GM19455 (cell line): ENCODE measurements at regions not wholly inside any gene's neighbourhood (a gene's known extent, or its start where the extent isn't known, plus 50 kb on each side); places are given as distances from the start of the nearest gene placed in this dataset.
"Not testable (repeated sequence)": the region's sequence is repeated elsewhere in the genome, so short reads cannot be mapped to it uniquely, and the experiment has no call there.

ENCODE experiments used
- ATAC-seq: cut with Tn5 transposase; IDR thresholded peaks from one replicate; pipeline ENCODE4 v1.9.1; 2021; ENCODE audit not compliant: unreplicated experiment

- no peak for ATAC-seq
These were observed 271.4 kb downstream of the ALDH8A1 start for GRCh38 chr6:134678436-134678889.

DNA sequence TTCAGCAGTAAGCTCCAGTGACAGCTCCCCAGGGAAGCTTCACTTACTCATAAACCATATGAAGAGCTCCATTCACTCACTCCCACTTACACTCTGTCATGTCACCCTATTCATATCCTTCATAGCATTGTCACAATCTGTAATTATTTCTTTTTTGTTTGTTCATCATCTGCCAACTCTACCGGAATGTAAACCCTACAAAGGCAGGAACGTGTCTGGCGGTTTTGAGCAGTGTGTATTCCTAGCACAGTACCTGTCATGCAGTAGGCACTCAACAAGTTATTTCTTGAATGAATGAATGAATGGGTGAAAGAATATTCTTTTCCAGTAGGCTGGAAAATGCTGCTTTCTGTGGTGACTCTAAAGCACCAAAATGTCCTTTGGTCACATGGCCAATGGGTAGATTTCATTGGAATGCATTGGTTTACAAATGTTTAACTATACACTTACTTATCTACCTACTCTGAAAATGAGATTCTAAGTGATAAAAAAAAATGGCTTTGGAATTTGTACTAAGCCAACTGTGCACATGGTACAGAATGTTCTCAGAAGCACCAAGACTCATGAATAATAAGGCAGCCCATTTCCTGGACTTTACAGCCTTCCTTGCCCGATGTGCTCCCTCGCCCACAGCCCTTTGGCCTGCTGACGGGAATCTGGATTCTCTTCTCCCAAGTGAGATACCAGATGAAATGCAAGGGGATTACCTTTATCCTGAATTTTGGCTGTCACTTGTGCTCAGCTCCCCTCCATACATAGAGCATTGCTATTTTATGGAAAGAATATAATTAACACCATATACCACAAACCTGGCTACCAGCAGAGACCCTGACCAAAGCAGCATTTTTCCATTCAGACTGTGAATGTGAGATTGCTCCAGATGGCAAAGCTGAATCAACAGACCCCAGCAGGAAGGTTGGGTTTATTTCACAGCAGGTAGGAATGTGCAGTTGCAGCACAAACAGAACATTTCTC, 273.3 kb downstream of the ALDH8A1 start:
- no peak for ATAC-seq

- no peak for ATAC-seq
These were observed 274.5 kb downstream of the ALDH8A1 start for GRCh38 chr6:134675110-134676054.

DNA sequence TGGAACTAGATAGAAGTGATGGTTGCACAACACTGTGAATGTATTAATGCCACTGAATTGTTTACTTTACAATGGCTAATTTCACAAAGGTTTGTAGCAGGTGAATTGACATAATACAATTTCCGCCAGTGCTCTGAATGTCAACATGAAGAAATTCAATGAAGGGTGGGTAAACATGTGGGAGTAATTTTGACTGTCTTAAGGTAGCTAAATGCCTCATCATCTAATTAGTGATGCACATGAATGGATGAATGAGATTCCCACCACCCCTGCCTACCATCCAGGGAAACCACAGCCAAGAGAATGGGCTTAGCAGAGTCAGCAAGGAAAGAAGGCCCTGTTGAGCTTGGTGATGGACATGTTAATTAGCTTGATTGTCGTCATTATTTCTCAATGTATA, 275.3 kb downstream of the ALDH8A1 start:
- ATAC-seq = no peak

GRCh38 chr6:134669485-134669884, 280.4 kb downstream of the ALDH8A1 start:
- no peak for ATAC-seq

DNA sequence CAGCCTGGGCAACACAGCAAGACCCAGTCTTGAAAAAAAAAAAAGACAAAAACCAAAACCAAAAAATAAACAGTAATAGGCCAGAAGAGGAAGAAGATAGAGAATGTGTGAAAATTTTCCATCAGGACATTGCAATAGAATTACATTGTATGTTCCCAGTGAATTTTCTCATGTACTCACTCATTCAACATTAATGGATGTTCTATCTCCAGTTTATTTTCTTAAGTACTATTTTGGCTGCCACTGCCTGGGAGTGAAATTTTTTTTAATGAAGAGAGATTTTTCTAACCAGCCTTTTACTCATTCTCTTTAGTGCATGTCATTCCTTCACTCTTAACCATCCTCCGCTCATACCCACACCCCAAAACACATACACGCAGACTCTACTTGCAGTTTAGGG, 282.8 kb downstream of the ALDH8A1 start:
- ATAC-seq = no peak

DNA sequence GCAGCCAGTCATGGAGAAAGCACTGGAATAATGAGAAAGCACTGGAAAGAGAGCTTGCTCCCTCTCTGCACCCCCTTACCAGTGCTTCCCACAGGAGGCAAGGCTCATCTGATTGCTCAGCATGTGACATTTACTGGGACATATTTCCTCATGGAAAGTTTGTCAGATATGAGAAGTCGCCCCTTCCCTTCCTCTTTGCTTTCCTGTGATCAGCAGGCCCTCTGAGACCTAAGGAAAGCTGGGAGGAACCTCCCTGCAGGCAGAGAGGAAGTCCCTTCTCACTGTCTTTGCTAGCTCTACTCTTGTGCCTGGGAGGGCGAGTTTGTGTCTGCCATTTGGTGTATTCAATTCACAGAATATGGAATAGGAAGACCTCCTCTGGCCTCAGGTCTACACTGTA, 283.8 kb downstream of the ALDH8A1 start:
- ATAC-seq = no peak

- no peak for ATAC-seq
These were observed 284.7 kb downstream of the ALDH8A1 start for GRCh38 chr6:134665029-134665723.

- ATAC-seq = no peak
These were observed 285.9 kb downstream of the ALDH8A1 start for GRCh38 chr6:134663800-134664535.

GRCh38 chr6:134663356-134663755, 286.5 kb downstream of the ALDH8A1 start:
- no peak for ATAC-seq

GRCh38 chr6:134662077-134662700, 287.7 kb downstream of the ALDH8A1 start:
- ATAC-seq = no peak

GRCh38 chr6:134659885-134660284, 290.0 kb downstream of the ALDH8A1 start:
- not testable (repeated sequence) for ATAC-seq

- no peak for ATAC-seq
These were observed 291.3 kb downstream of the ALDH8A1 start for GRCh38 chr6:134658596-134658995.

- no peak for ATAC-seq
These were observed 292.0 kb downstream of the ALDH8A1 start for GRCh38 chr6:134657751-134658527.

- no peak for ATAC-seq
These were observed 292.6 kb downstream of the ALDH8A1 start for GRCh38 chr6:134657343-134657742.

- ATAC-seq = no peak
These were observed 295.1 kb downstream of the ALDH8A1 start for GRCh38 chr6:134654751-134655150.

GRCh38 chr6:134651519-134651918, 298.4 kb downstream of the ALDH8A1 start:
- ATAC-seq = no peak

GRCh38 chr6:134647861-134648260, 302.0 kb downstream of the ALDH8A1 start:
- no peak for ATAC-seq

- ATAC-seq = no peak
These were observed 307.1 kb downstream of the ALDH8A1 start for GRCh38 chr6:134642819-134643218.
